ENCODE measurements at regions not wholly inside any gene's neighbourhood (a gene's known extent, or its start where the extent isn't known, plus 50 kb on each side); places are given as distances from the start of the nearest gene placed in this dataset.

DNA sequence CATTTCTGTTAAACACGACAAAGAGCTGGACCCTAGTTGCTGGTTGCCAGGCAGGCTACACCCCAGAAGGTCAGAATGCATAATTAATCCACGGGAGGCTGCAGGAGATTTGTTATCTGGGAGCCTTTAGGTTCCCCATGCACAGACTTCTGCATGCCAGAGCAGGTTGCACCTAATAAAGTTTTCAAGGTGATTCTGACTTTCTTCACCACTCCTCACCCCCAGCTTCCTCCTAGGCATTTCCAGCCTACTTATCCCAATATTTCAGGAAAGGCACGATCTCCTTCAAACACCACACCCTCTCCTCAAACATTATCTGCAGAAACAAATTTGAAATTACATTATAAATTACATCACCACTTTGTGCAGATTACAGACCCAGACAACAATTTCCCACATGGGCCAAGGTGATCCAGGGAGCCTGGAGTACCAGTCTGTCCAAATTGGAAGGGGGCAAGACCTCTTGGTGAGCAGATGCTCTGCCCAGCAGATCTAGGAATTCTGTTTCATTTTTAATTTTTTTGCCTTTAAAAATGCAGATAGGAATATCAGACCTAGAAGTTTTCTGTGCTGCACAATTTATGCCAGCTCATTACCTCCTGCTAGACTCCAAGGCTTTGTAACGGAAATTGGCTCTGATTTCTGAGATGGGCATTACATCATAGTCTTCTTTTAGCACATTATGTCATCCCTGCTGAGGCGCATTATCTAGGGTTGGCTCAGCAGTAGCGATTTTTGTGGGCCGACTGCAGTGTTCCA is 363.4 kb upstream of the SLC30A5 start (continued):
- TF ChIP-seq KLF17 (tag by site-specific recombination; IDR thresholded peaks at IDR 0.05) (0 out of 2 replicates have a peak, but pooled peaks have one; percentile 36), BCL11A (tag by site-specific recombination; IDR thresholded peaks at IDR 0.05; ENCODE audit: low read depth) (no peak), PRDM10 (tag by site-specific recombination; IDR thresholded peaks at IDR 0.05) (0 out of 2 replicates have a peak, but pooled peaks have one; percentile 28), ZBTB17 (tag by site-specific recombination; IDR thresholded peaks at IDR 0.05) (peak; percentile 89), ZFP37 (tag by site-specific recombination; IDR thresholded peaks at IDR 0.05) (0 out of 2 replicates have a peak, but pooled peaks have one; percentile 10), REST (tag by site-specific recombination; IDR thresholded peaks at IDR 0.05) (no peak), ZNF600 (tag by site-specific recombination; IDR thresholded peaks at IDR 0.05) (peak; percentile 92), ZNF561 (tag by site-specific recombination; IDR thresholded peaks at IDR 0.05; ENCODE audit: borderline replicate concordance) (0 out of 2 replicates have a peak, but pooled peaks have one; percentile 32), ZNF391 (tag by site-specific recombination; IDR thresholded peaks at IDR 0.05; ENCODE audit: borderline replicate concordance, low read depth) (0 out of 2 replicates have a peak, but pooled peaks have one; percentile 3), ZNF501 (tag by site-specific recombination; IDR thresholded peaks at IDR 0.05) (no peak), ZBTB48 (tag by site-specific recombination; IDR thresholded peaks at IDR 0.05) (0 out of 2 replicates have a peak, but pooled peaks have one; percentile 21), ZNF558 (tag by site-specific recombination; IDR thresholded peaks at IDR 0.05) (peak; percentile 52; the same call in 1 of the 2 replicates), ZNF658 (tag by site-specific recombination; IDR thresholded peaks at IDR 0.05) (no peak), ZNF707 (tag by site-specific recombination; IDR thresholded peaks at IDR 0.05) (0 out of 2 replicates have a peak, but pooled peaks have one; percentile 7), EGR2 (tag by site-specific recombination; IDR thresholded peaks at IDR 0.05; ENCODE audit: low read depth) (no peak), GLIS1 (tag by site-specific recombination; IDR thresholded peaks at IDR 0.05) (peak; percentile 62; the same call in 1 of the 2 replicates), OVOL3 (tag by site-specific recombination; IDR thresholded peaks at IDR 0.05) (0 out of 2 replicates have a peak, but pooled peaks have one; percentile 29), ZBTB21 (tag by site-specific recombination; IDR thresholded peaks at IDR 0.05) (peak; percentile 85; the same call in 1 of the 2 replicates), ZIC2 (tag by site-specific recombination; IDR thresholded peaks at IDR 0.05) (peak; percentile 48; the same call in 1 of the 2 replicates), ZNF121 (tag by site-specific recombination; IDR thresholded peaks at IDR 0.05) (no peak), ZNF48 (tag by site-specific recombination; IDR thresholded peaks at IDR 0.05) (no peak), ZNF664 (tag by site-specific recombination; IDR thresholded peaks at IDR 0.05) (0 out of 2 replicates have a peak, but pooled peaks have one; percentile 34), GFI1B (tag by site-specific recombination; IDR thresholded peaks at IDR 0.05) (peak; percentile 75)
- TF ChIP-seq, protein P1, sequence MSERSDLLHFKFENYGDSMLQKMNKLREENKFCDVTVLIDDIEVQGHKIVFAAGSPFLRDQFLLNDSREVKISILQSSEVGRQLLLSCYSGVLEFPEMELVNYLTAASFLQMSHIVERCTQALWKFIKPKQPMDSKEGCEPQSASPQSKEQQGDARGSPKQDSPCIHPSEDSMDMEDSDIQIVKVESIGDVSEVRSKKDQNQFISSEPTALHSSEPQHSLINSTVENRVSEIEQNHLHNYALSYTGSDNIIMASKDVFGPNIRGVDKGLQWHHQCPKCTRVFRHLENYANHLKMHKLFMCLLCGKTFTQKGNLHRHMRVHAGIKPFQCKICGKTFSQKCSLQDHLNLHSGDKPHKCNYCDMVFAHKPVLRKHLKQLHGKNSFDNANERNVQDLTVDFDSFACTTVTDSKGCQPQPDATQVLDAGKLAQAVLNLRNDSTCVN (tag by site-specific recombination; optimal IDR thresholded peaks at IDR 0.05): no peak
- TF ChIP-seq, protein P2, sequence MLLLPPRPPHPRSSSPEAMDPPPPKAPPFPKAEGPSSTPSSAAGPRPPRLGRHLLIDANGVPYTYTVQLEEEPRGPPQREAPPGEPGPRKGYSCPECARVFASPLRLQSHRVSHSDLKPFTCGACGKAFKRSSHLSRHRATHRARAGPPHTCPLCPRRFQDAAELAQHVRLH (tag by site-specific recombination; IDR thresholded peaks at IDR 0.05): no peak
- TF ChIP-seq, protein P3, sequence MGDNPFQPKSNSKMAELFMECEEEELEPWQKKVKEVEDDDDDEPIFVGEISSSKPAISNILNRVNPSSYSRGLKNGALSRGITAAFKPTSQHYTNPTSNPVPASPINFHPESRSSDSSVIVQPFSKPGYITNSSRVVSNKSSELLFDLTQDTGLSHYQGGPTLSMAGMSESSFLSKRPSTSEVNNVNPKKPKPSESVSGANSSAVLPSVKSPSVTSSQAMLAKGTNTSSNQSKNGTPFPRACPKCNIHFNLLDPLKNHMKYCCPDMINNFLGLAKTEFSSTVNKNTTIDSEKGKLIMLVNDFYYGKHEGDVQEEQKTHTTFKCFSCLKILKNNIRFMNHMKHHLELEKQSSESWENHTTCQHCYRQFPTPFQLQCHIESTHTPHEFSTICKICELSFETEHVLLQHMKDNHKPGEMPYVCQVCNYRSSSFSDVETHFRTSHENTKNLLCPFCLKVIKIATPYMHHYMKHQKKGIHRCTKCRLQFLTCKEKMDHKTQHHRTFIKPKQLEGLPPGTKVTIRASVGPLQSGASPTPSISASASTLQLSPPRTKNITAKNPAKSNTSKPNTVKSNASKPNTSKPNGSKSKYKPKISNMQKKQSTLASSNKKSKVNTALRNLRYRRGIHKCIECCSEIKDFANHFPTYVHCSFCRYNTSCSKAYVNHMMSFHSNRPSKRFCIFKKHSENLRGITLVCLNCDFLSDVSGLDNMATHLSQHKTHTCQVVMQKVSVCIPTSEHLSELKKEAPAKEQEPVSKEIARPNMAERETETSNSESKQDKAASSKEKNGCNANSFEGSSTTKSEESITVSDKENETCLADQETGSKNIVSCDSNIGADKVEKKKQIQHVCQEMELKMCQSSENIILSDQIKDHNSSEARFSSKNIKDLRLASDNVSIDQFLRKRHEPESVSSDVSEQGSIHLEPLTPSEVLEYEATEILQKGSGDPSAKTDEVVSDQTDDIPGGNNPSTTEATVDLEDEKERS (tag by site-specific recombination; IDR thresholded peaks at IDR 0.05): no peak
